HepG2 (cell line): ENCODE measurements at regions not wholly inside any gene's neighbourhood (a gene's known extent, or its start where the extent isn't known, plus 50 kb on each side); places are given as distances from the start of the nearest gene placed in this dataset.

ENCODE experiments used
- CREB1 ChIP-seq, 2 experiments: fragments of 450-650 bp in 1 of 2; IDR thresholded peaks; 2 replicates each; pipeline ENCODE4 v1.6.1; 2016 to 2017; ENCODE audit warnings: control low read depth in 1 of 2, mild to moderate bottlenecking in 1 of 2, missing compliant biosample characterization in 1 of 2, missing genetic modification characterization in 1 of 2
- NFRKB ChIP-seq: fragments of 450-650 bp; IDR thresholded peaks from 2 replicates; pipeline ENCODE4 v1.6.1; 2017
- PHF8 ChIP-seq: sonication (generic); formaldehyde crosslinking; IDR thresholded peaks from 2 replicates; pipeline ENCODE4 v1.5.0; 2020; ENCODE audit warnings: missing genetic modification reagents
- SRY ChIP-seq: sonication (generic); formaldehyde crosslinking; IDR thresholded peaks from 2 replicates; pipeline ENCODE4 v1.8.0; 2022; ENCODE audit warnings: mild to moderate bottlenecking, missing genetic modification reagents
- TAF1 ChIP-seq: sonication (generic); formaldehyde crosslinking; IDR thresholded peaks from 2 replicates; pipeline ENCODE4 v1.4.0; 2020; ENCODE audit warnings: missing genetic modification reagents
- U2AF1 ChIP-seq: fragments of 200-400 bp; formaldehyde crosslinking; optimal IDR thresholded peaks from 2 replicates; pipeline ENCODE3; 2017; ENCODE audit warnings: mild to moderate bottlenecking, low read depth, low read length
- ZFP41 ChIP-seq: sonication (generic); formaldehyde crosslinking; IDR thresholded peaks from 2 replicates; pipeline ENCODE4 v1.4.0; 2020; ENCODE audit warnings: mild to moderate bottlenecking, missing genetic modification reagents, borderline replicate concordance
- TF ChIP-seq, protein P1 (sequence below): sonication (generic); formaldehyde crosslinking; IDR thresholded peaks from 2 replicates; pipeline ENCODE4 v1.8.0; 2022; ENCODE audit warnings: missing genetic modification reagents, low read depth, mild to moderate bottlenecking, borderline replicate concordance
- TF ChIP-seq, protein P2 (sequence below): sonication (generic); formaldehyde crosslinking; IDR thresholded peaks from 2 replicates; pipeline ENCODE4 v1.5.0; 2020; ENCODE audit warnings: mild to moderate bottlenecking, missing genetic modification reagents, moderate library complexity

DNA sequence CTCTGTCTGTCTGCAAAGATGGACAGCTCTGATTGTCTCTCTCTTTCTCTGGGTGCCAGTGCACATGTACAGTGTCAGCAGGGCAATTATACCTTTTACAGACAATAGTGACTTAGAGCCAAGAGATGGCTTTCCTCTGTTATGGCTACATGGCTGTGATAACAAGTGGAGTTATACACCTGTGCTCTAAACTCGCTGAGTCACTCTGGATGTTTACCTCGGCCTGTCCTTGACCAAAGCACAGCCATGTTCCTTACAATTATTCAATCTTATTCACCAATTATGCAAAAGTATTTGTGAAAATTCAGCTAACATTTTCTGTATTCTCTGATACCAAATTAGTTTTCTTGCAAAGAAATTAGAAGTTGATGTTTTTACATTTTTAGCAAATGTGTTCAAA, 475.5 kb upstream of the CCDC196 start:
- TF ChIP-seq NFRKB = no peak
- TF ChIP-seq, protein P1, sequence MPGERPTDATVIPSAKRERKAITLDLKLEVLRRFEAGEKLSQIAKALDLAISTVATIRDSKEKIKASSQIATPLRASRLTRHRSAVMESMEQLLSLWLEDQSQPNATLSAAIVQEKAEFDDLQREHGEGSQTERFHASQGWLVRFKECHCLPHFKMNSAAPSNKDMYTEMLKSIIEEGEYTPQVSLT (CRISPR knock-in tag) = no peak
- TF ChIP-seq U2AF1 = no peak
- no peak for TF ChIP-seq TAF1 (CRISPR knock-in tag)
- no peak for TF ChIP-seq PHF8 (CRISPR knock-in tag)
- TF ChIP-seq, protein P2, sequence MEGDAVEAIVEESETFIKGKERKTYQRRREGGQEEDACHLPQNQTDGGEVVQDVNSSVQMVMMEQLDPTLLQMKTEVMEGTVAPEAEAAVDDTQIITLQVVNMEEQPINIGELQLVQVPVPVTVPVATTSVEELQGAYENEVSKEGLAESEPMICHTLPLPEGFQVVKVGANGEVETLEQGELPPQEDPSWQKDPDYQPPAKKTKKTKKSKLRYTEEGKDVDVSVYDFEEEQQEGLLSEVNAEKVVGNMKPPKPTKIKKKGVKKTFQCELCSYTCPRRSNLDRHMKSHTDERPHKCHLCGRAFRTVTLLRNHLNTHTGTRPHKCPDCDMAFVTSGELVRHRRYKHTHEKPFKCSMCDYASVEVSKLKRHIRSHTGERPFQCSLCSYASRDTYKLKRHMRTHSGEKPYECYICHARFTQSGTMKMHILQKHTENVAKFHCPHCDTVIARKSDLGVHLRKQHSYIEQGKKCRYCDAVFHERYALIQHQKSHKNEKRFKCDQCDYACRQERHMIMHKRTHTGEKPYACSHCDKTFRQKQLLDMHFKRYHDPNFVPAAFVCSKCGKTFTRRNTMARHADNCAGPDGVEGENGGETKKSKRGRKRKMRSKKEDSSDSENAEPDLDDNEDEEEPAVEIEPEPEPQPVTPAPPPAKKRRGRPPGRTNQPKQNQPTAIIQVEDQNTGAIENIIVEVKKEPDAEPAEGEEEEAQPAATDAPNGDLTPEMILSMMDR = no peak
- no peak for TF ChIP-seq ZFP41 (CRISPR knock-in tag)
- TF ChIP-seq SRY (CRISPR knock-in tag) = no peak
- TF ChIP-seq CREB1 (IDR thresholded peaks at IDR 0.05) = no peak
- no peak for TF ChIP-seq CREB1 (CRISPR knock-in tag; IDR thresholded peaks at IDR 0.05)
